Activated naive CD4-positive, alpha-beta T cell treated with anti-CD3 and anti-CD28 coated beads, Interleukin-2, amount 10 ng/mL, durations not matched to agents 7 days and 5 days (primary cell): ENCODE measurements at regions not wholly inside any gene's neighbourhood (a gene's known extent, or its start where the extent isn't known, plus 50 kb on each side); places are given as distances from the start of the nearest gene placed in this dataset.

ENCODE experiments used
- CTCF ChIA-PET: fragments of 350-600 bp; sonication (Branson Sonifier 250); formaldehyde crosslinking; loops from one replicate; lab custom pipeline; 2021; ENCODE audit warnings: antibody characterized with exemption; lab: Charles Lee
- DNase-seq: peaks from one replicate; pipeline ENCODE4 v3.0.0-alpha.2; 2020
- H3K27ac Mint-ChIP-seq: one replicate; pipeline ENCODE4 v1.8.0; 2021; ENCODE audit warnings: mild to moderate bottlenecking, moderate library complexity, mixed read lengths
- H3K27me3 Mint-ChIP-seq: one replicate; pipeline ENCODE4 v1.8.0; 2021; ENCODE audit warnings: mild to moderate bottlenecking, mixed read lengths
- H3K36me3 Mint-ChIP-seq: one replicate; pipeline ENCODE4 v1.8.0; 2021; ENCODE audit warnings: mixed read lengths
- H3K4me1 Mint-ChIP-seq: one replicate; pipeline ENCODE4 v1.8.0; 2021; ENCODE audit warnings: mixed read lengths
- H3K4me3 Mint-ChIP-seq: one replicate; pipeline ENCODE4 v1.8.0; 2021; ENCODE audit warnings: mild to moderate bottlenecking, moderate library complexity, mixed read lengths
- H3K9me3 Mint-ChIP-seq: one replicate; pipeline ENCODE4 v1.8.0; 2021; ENCODE audit warnings: mixed read lengths

DNA sequence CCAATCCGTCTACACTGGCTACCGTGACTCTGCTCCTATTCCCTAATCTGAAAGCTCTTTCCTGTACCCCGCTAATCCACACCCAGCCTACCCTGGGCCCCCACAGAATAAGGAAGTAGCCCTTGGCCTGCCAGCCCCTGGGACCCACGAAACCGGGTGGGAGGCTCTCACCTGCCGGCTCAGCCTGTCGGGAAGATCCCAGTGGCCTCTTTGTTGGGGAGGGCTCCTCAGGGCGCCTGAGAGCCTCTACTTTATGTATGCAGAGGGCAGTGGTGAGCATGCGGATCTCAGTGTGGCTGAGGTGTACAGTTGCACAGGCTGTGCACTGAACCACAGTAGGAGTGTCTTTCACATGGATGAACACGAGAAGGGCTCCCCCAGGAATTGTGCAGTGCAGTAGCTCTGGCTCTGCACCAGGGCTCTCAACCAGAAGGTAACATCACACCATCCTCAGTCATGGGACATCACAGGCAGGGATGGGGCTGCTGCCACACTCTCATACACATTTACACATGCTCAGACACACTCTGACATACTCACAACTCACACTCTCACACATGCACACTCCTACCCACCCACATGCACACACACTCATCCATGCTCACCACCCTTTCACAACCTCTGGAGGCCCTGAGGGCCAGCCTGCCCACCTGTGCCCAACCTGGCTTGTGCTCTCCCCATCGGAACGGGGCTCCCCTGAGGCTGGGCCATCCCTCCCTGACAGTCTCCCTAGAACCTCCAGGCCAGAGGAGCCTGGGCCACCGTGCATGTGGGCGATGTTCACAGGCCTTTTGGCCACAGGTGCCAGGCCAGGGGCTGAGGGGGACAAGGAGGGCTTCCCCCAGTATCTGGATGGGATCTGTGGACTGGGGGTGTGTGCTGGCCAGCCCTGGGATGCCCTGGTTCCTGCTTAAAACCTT, 135.0 kb downstream of the URI1 start:
- no peak for DNase-seq
- Mint-ChIP-seq H3K36me3 (no peaks in the 10 kb centered on the region), H3K4me1 (no peaks in the 10 kb centered on the region), H3K4me3 (no peak overlapping the region), H3K27ac (no peak overlapping the region), H3K27me3 (peaks cover 16% of the 10 kb centered on the region), H3K9me3 (no peaks in the 10 kb centered on the region)
- CTCF ChIA-PET, result no interaction called here

DNA sequence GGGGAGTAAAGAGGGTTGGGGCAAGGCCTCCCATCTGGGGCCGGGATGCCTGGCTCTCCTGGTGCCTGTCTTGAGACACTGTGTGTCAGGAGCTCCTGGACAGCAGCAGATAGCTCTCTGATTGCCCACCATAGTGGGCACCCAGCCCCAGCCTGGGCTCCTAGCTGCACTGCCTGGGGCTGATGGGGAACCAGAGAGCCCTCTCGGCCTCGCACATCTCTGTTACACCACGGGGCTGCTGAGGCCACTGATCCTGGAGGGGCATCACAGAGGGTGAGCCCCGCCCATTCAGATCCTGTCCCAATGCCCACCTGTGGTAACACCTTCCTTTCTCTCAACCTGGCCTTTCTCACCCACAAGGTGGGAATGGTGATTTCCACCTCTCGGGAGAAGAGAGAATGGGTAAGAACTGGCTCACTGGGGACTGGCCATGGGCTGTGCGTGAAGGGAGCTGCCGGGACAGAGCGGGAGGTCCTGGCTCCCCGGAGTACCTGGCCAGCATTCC, 135.9 kb downstream of the URI1 start:
- no peak for DNase-seq
- Mint-ChIP-seq H3K27me3 (peaks cover 16% of the 10 kb centered on the region), H3K36me3 (no peaks in the 10 kb centered on the region), H3K9me3 (no peaks in the 10 kb centered on the region), H3K4me1 (no peaks in the 10 kb centered on the region), H3K4me3 (no peak overlapping the region), H3K27ac (no peak overlapping the region)
- CTCF ChIA-PET, result no interaction called here

DNA sequence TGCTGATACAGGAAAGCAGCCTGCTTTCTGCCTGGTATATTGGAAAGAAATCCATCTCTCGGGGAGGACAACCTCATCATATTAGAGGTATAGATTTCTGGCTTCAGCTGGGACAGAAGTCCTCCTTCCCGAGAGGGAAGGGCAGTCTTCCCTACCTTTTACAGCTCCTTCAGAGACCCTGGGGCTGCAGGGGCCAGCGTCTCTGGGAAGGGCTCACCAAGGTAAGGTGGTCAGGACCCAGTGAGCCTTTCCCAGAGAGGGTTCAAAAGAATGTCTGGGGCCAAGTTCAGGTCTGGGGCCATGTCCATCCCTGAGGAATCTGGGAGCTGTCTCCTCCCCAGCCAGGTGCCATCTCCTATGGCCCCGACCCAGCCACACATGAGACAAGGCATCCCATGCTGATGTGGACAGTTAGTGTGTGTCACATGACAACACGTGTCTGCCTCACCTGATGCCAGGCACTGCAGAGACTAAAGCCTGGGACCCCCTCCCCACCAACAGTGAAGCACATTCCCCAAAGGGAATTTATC, 136.4 kb downstream of the URI1 start:
- Mint-ChIP-seq H3K36me3 (no peaks in the 10 kb centered on the region), H3K4me1 (no peaks in the 10 kb centered on the region)
- CTCF ChIA-PET, result interaction anchor here (0.7 kb wide), 1 partner anchor 160 kb away, joined by 3 read pairs; no protein-coding TSS in a partner anchor

DNA sequence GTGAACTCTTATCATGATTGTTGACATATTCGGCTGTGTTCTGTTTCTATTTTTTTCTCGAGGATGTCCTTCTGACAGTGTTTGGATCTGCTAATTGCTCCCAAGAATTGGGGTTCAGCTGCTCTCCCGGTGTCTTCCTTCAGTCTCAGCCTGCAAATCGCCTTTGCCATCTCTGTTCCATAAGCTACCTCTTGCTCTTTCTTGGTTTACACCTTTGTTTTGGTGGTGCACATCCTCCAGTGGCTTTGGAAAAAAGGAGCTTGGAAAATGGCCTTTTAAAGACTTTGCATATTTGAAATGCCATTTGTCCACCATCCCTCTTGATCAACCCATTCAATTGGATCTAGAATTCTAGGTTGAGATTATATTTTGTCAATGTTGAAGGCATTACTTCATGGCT, 137.2 kb downstream of the URI1 start:
- Mint-ChIP-seq H3K9me3 (no peaks in the 10 kb centered on the region), H3K36me3 (no peaks in the 10 kb centered on the region), H3K4me3 (no peak overlapping the region), H3K4me1 (no peaks in the 10 kb centered on the region), H3K27me3 (peaks cover 16% of the 10 kb centered on the region), H3K27ac (no peak overlapping the region)
- CTCF ChIA-PET, result interaction anchor here (0.7 kb wide), 1 partner anchor 161 kb away, joined by 3 read pairs; no protein-coding TSS in a partner anchor
- no peak for DNase-seq

More for the DNA sequence above, 136.4 kb downstream of the URI1 start:
- DNase-seq, result no peak
- no peak overlapping the region for H3K4me3 Mint-ChIP-seq
- no peaks in the 10 kb centered on the region for H3K9me3 Mint-ChIP-seq
- H3K27ac Mint-ChIP-seq, result no peak overlapping the region
- peaks cover 16% of the 10 kb centered on the region for H3K27me3 Mint-ChIP-seq

DNA sequence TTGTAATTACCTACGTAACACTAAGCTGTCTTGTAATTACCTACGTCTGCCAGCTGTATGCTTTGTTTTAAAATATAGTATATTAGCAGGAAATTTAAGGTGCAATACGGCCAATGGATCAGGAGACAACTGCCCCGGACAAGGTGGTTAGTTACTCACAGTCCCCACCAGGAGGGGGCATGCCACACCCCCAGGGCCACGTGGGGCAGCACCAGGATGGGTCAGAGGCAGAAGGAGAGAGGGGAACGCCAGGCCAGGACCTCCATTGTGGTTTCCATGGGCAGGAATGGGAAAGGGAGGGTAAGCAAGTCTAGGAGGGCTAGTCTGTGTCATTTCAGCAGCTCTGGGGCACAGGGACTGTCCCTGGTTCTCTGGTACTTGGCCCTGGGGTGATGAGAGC, 140.1 kb downstream of the URI1 start:
- CTCF ChIA-PET, result no interaction called here
- Mint-ChIP-seq H3K27me3 (peaks cover 12% of the 10 kb centered on the region), H3K36me3 (no peaks in the 10 kb centered on the region), H3K4me1 (no peaks in the 10 kb centered on the region), H3K4me3 (no peak overlapping the region), H3K9me3 (no peaks in the 10 kb centered on the region), H3K27ac (no peak overlapping the region)
- no peak for DNase-seq

DNA sequence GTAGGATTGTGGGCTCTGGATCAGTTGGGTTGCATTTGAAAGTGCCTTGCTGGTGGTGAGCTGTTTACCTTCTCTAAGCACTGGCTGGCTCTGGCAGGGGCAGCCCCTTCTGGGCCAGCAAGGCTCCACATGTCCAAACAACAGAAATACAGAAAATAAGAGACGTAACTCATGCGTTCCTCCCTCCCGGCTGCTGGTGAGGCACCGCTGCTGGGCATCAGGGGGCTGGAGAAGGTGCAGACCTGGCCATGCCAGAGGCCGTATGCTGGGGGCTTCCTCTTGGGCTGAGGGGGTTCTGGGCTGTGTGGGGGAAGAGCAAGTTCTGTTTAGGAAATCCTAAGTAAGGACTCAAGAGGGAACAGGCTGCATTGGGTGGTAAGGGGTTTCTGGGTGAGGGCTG, 140.6 kb downstream of the URI1 start:
- H3K4me3 Mint-ChIP-seq, result no peak overlapping the region
- H3K27me3 Mint-ChIP-seq, result peaks cover 12% of the 10 kb centered on the region
- no peaks in the 10 kb centered on the region for H3K36me3 Mint-ChIP-seq
- CTCF ChIA-PET, result no interaction called here
- H3K4me1 Mint-ChIP-seq, result no peaks in the 10 kb centered on the region
- H3K9me3 Mint-ChIP-seq, result no peaks in the 10 kb centered on the region
- no peak overlapping the region for H3K27ac Mint-ChIP-seq
- DNase-seq, result no peak

DNA sequence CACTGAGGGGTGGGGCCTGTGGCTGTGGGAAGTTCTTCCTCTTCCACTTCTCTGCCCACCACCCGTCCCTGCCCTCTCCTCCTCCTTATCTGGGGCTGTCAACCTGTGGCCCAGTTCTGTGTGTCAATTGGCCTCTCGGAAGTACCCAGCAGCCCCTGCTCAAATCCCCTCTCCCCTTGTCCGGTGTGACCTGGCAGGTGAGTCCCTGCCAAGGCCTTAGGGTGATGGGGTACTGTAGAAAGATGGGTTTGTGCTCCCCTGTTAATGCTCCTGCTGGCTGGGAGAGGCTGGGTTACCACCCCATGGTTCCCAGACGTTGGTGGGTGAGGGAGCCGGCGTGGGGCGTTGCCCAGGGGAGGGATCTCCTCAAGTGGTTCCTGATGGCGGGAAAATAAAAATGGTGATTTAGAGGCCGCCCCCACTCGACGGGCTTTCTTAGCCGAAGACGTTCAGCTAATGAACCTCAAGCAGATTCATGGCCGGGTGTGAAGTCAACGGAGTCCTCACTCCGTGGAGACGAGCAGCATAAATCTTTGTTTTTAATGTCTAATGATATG, 141.2 kb downstream of the URI1 start:
- H3K4me3 Mint-ChIP-seq, result no peak overlapping the region
- H3K4me1 Mint-ChIP-seq, result no peaks in the 10 kb centered on the region
- no peak for DNase-seq
- peaks cover 8% of the 10 kb centered on the region for H3K27me3 Mint-ChIP-seq
- CTCF ChIA-PET, result no interaction called here
- no peaks in the 10 kb centered on the region for H3K36me3 Mint-ChIP-seq
- H3K27ac Mint-ChIP-seq, result no peak overlapping the region
- H3K9me3 Mint-ChIP-seq, result no peaks in the 10 kb centered on the region

DNA sequence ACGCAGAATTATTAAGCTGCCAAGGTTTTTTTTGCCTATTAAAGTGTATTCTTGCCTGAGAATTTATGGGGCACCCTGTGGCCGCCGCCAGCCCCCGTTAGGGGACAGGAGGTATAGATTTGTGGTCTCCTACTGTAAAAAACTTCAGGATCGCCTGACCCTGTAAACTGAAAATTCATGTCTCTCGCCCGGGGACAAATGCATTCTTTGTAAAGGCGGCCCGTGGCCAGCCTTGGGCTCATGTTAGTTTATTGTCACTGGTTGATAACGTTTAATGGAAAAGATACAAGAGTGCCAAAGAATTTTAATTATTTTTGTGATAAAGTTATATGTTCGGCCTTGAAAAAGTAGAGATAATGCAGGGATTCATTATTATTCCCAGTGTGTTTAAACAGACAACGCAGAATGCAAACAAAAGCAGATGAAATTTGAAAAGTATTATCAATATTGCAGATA, 141.7 kb downstream of the URI1 start:
- Mint-ChIP-seq H3K9me3 (no peaks in the 10 kb centered on the region), H3K27ac (no peak overlapping the region), H3K4me3 (no peak overlapping the region), H3K36me3 (no peaks in the 10 kb centered on the region), H3K27me3 (peaks cover 4% of the 10 kb centered on the region), H3K4me1 (no peaks in the 10 kb centered on the region)
- DNase-seq, result no peak
- CTCF ChIA-PET, result no interaction called here

DNA sequence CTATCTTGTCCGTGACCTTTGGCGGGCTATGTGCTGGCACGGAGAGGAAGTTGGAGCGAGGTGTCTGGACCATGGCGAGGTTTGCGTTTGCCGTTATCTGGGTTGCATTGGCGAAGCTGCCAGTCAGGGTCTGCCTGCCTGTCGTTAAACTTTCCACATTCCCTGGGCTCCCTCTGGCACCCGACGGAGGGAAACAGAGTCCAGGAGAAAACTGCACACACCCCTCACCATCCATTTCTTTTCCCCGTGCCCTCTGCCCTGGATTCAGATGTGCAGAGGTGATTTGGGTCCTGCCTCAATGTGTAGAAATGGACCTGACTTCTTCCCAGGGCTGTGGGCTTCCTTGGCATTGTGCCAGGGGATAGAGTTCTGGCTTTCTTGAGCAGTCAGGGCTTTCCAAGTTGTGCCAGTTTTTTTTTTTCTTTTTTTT, 142.4 kb downstream of the URI1 start:
- Mint-ChIP-seq H3K4me3 (no peak overlapping the region), H3K27ac (no peak overlapping the region), H3K9me3 (no peaks in the 10 kb centered on the region), H3K4me1 (no peaks in the 10 kb centered on the region), H3K36me3 (no peaks in the 10 kb centered on the region), H3K27me3 (peaks cover 4% of the 10 kb centered on the region)
- no peak for DNase-seq
- CTCF ChIA-PET, result no interaction called here

DNA sequence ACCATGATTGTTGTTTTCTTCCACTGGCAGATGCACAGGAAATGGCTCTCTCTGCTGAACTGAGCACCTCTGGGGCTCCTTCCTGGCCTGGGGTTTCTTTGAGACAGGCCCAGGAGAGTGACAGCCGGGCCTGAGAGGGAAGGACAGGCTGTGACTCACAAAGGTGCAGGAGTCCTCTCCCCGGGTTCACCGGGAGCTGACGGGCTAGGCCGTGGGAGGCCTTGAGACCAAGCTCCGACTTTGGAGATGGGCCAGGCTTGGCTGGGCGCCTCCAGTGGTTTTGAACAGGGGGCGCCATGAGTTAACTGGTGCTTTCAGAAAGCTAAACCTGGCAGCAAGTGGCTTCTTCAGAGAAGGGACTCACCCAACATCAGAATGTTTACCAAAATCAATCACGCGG, 143.4 kb downstream of the URI1 start:
- Mint-ChIP-seq H3K27me3 (peaks cover 4% of the 10 kb centered on the region), H3K27ac (no peak overlapping the region), H3K4me3 (no peak overlapping the region), H3K36me3 (no peaks in the 10 kb centered on the region), H3K9me3 (no peaks in the 10 kb centered on the region), H3K4me1 (no peaks in the 10 kb centered on the region)
- CTCF ChIA-PET, result interaction anchor here (1.2 kb wide), 1 partner anchor 40 kb away, joined by 3 read pairs; no protein-coding TSS in a partner anchor
- DNase-seq, result no peak

DNA sequence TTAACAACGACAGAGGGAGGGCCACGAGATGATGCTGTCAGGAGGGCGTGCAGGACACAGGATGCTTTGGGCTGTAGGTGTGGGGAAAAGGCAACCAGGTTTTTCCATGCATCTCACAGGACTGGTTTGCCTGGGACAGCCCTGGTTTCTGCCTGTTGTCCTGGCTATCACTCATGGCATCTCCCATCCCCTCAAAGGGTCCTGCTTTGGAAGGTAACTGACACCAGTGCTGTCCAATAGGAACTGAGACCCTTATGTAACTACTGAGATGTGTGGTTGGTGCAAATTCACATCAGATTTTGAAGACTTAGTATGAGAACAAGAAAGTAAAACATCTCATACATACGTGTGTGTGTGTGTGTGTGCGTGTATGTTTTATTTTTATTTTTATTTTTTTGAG, 144.2 kb downstream of the URI1 start:
- Mint-ChIP-seq H3K4me1 (no peaks in the 10 kb centered on the region), H3K9me3 (no peaks in the 10 kb centered on the region)

DNA sequence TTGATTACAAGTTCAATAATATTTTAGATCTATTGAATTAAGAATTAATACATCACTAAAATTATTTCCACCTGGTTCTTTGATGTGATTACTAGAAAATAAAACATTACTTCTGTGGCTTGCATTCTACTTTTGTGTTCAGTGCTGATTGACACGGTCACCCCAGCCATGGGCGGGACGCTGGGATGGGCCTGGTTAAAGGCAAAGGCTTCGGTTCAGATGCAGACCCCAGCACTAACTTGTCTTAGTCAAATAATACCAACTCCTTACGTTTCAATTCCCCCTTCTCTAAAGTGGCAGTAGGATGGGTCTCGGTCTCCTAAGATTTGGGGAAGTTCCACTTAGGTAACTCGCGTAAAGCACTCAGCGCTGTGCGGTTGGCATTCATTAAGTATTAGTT, 144.9 kb downstream of the URI1 start:
- CTCF ChIA-PET, result no interaction called here
- H3K27ac Mint-ChIP-seq, result no peak overlapping the region
- no peaks in the 10 kb centered on the region for H3K36me3 Mint-ChIP-seq
- no peak for DNase-seq
- no peaks in the 10 kb centered on the region for H3K4me1 Mint-ChIP-seq
- no peak overlapping the region for H3K4me3 Mint-ChIP-seq
- no peaks in the 10 kb centered on the region for H3K9me3 Mint-ChIP-seq
- peaks cover under 1% of the 10 kb centered on the region for H3K27me3 Mint-ChIP-seq

More for the DNA sequence above, 144.2 kb downstream of the URI1 start:
- Mint-ChIP-seq H3K27me3 (peaks cover 4% of the 10 kb centered on the region), H3K4me3 (no peak overlapping the region), H3K27ac (no peak overlapping the region), H3K36me3 (no peaks in the 10 kb centered on the region)
- CTCF ChIA-PET, result interaction anchor here (1.2 kb wide), 1 partner anchor 40 kb away, joined by 3 read pairs; no protein-coding TSS in a partner anchor
- DNase-seq, result no peak

DNA sequence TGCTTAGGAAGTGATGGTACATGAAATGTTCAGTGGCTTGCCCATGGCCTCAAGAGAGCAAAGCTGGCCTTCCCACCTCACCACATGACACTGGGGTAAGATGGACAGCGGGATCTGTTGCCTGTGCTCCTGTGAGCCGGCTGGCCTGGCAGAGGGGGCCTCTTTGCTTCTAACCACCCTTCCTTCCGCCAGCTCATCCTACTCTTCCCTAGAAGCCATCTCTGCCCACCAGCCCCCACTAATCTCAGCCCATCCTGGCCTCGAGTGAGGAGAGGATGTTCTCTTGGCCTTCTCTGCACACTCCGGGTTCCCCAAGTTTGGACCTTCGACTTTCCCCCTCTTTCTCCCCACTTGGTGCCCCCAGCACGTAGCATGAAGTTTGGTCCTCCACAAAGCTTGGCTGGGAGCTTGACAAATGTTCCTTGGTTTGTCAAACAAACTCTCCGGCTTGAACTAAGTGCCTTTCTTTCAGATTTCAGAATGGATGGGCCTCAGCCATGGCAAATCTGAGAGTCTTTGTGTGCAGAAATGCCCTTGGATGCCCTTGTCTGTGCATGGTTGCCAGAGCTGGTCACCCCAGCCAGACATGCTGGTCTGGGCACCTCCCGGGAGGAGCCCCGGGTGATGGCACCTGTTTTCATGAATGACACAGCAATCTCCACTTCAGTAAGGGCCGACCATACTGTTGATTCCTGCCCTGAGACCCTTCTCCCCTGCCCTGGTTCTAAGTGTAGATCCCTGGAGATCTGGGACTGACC, 145.5 kb downstream of the URI1 start:
- H3K36me3 Mint-ChIP-seq, result no peaks in the 10 kb centered on the region
- H3K4me3 Mint-ChIP-seq, result no peak overlapping the region
- H3K9me3 Mint-ChIP-seq, result no peaks in the 10 kb centered on the region
- H3K4me1 Mint-ChIP-seq, result no peaks in the 10 kb centered on the region
- H3K27me3 Mint-ChIP-seq, result no peaks in the 10 kb centered on the region
- no peak overlapping the region for H3K27ac Mint-ChIP-seq
- CTCF ChIA-PET, result no interaction called here
- DNase-seq, result no peak

DNA sequence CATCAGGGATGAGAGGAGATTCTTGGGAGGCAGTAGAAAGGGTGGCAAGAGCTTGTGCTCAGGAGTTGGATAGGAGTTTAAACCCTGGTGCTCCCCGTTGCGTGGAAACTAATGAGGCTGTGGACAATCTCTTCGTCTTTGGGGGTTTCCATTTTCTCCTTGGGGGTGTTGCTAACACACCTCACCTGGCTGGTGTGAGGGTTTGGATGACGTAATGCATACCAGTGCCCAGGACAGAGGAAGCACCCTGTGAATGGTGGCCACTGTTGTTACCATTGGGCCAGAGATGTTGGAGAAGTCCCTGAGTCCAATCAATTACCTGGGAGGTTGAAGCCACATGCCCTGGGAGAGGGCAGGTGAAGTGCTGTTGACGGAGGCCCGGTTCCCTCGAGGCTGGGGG, 146.5 kb downstream of the URI1 start:
- no peak overlapping the region for H3K27ac Mint-ChIP-seq
- no peaks in the 10 kb centered on the region for H3K36me3 Mint-ChIP-seq
- CTCF ChIA-PET, result no interaction called here
- no peaks in the 10 kb centered on the region for H3K4me1 Mint-ChIP-seq
- no peak overlapping the region for H3K4me3 Mint-ChIP-seq
- H3K27me3 Mint-ChIP-seq, result no peaks in the 10 kb centered on the region
- DNase-seq, result no peak
- no peaks in the 10 kb centered on the region for H3K9me3 Mint-ChIP-seq
